ENCODE measurements at regions not wholly inside any gene's neighbourhood (a gene's known extent, or its start where the extent isn't known, plus 50 kb on each side); places are given as distances from the start of the nearest gene placed in this dataset.

DNA sequence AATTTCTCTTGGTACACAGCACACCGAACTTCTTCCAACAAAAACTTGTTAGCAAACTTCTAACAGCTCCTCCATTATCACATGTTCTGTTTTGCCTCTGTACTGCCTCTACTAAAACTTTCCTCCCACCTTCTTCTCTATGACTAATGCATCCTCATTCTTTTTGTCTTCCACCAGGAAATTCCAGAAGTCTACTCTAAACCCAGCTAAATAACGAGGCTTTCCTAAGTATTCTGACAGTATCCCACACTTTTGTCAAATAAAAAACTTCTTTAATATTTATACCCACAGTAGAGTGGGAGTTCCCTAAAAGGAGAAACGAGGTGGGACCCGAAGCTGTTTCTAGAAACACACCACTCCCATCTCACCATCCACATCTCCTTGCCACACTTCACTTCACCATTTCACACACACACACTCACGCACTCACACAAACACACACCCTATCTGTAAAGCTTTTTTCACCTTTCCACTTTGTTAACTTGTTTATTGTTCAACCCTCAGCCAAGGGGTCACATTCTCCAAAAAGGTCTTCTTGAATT, 280.3 kb downstream of the ARAP2 start:
- TF ChIP-seq, protein P1, sequence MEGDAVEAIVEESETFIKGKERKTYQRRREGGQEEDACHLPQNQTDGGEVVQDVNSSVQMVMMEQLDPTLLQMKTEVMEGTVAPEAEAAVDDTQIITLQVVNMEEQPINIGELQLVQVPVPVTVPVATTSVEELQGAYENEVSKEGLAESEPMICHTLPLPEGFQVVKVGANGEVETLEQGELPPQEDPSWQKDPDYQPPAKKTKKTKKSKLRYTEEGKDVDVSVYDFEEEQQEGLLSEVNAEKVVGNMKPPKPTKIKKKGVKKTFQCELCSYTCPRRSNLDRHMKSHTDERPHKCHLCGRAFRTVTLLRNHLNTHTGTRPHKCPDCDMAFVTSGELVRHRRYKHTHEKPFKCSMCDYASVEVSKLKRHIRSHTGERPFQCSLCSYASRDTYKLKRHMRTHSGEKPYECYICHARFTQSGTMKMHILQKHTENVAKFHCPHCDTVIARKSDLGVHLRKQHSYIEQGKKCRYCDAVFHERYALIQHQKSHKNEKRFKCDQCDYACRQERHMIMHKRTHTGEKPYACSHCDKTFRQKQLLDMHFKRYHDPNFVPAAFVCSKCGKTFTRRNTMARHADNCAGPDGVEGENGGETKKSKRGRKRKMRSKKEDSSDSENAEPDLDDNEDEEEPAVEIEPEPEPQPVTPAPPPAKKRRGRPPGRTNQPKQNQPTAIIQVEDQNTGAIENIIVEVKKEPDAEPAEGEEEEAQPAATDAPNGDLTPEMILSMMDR (IDR thresholded peaks at IDR 0.05) = no peak
- TF ChIP-seq ZFX (IDR thresholded peaks at IDR 0.05; ENCODE audit: borderline replicate concordance) = no peak

All from 22Rv1 (cell line).